DND-41 (cell line): ENCODE measurements at regions not wholly inside any gene's neighbourhood (a gene's known extent, or its start where the extent isn't known, plus 50 kb on each side); places are given as distances from the start of the nearest gene placed in this dataset.

ENCODE experiments used
- ATAC-seq: fragments of 200-7000 bp; cut with Tn5 transposase; 3 replicates; pipeline ENCODE4 v1.9.1; 2021; ENCODE audit warnings: low read depth; ENCODE audit not compliant: insufficient read depth
- DNase-seq: peaks from one replicate; pipeline ENCODE4 v3.0.0-alpha.2; 2020
- H2AFZ ChIP-seq: 2 replicates; pipeline ENCODE4 v1.6.0; 2012; ENCODE audit warnings: low read depth, low read length
- H3K27ac ChIP-seq: 2 replicates; pipeline ENCODE4 v1.5.1; 2012; ENCODE audit warnings: low read length, inconsistent platforms
- H3K27me3 ChIP-seq: fragments of 200-600 bp; sonication (generic); 2 replicates; pipeline ENCODE4 v1.6.0; 2012; ENCODE audit warnings: low read length, mild to moderate bottlenecking, inconsistent platforms; ENCODE audit not compliant: insufficient read depth, poor library complexity
- H3K36me3 ChIP-seq: 2 replicates; pipeline ENCODE4 v1.5.1; 2012; ENCODE audit warnings: low read length, inconsistent platforms; ENCODE audit not compliant: insufficient read depth
- H3K4me1 ChIP-seq: 2 replicates; pipeline ENCODE4 v1.5.1; 2012; ENCODE audit warnings: mild to moderate bottlenecking, low read length; ENCODE audit not compliant: insufficient read depth
- H3K4me2 ChIP-seq: 2 replicates; pipeline ENCODE4 v1.6.0; 2012; ENCODE audit warnings: mild to moderate bottlenecking, moderate library complexity, low read length, inconsistent platforms; ENCODE audit not compliant: insufficient read depth
- H3K4me3 ChIP-seq, 2 experiments: fragments of 200-600 bp in 1 of 2; shearing (Covaris generic) in 1 of 2; 2 replicates each; pipeline ENCODE4 v1.5.1; 2012 to 2016; ENCODE audit warnings: inconsistent platforms in 2 of 2, low read length in 2 of 2, mild to moderate bottlenecking in 2 of 2, low read depth in 1 of 2, moderate library complexity in 1 of 2
- H3K79me2 ChIP-seq: 2 replicates; pipeline ENCODE4 v1.6.0; 2012; ENCODE audit warnings: low read length, inconsistent platforms; ENCODE audit not compliant: insufficient read depth
- H3K9ac ChIP-seq: 2 replicates; pipeline ENCODE4 v1.6.0; 2012; ENCODE audit warnings: low read depth, mild to moderate bottlenecking, inconsistent platforms, low read length, moderate library complexity
- H3K9me3 ChIP-seq: 2 replicates; pipeline ENCODE4 v1.5.1; 2012; ENCODE audit warnings: low read length, moderate library complexity, mild to moderate bottlenecking, inconsistent platforms; ENCODE audit not compliant: insufficient read depth, severe bottlenecking
- H4K20me1 ChIP-seq: 2 replicates; pipeline ENCODE4 v1.6.0; 2012; ENCODE audit warnings: low read length; ENCODE audit not compliant: insufficient read depth
- CTCF ChIP-seq: IDR thresholded peaks from 2 replicates; pipeline ENCODE4 v1.5.1; 2012; ENCODE audit warnings: borderline replicate concordance, low read length, moderate library complexity, mild to moderate bottlenecking; ENCODE audit not compliant: poor library complexity, severe bottlenecking; ENCODE audit errors: extremely low read depth
- EZH2 ChIP-seq: IDR thresholded peaks from 3 replicates; pipeline ENCODE4 v1.6.1; 2012; ENCODE audit warnings: borderline replicate concordance, low read depth, mild to moderate bottlenecking, moderate library complexity, low read length, inconsistent platforms; ENCODE audit not compliant: severe bottlenecking

- no peaks in the 10 kb centered on the region for H4K20me1 ChIP-seq
- no peak for ATAC-seq
- H3K4me2 ChIP-seq: no peak overlapping the region
- no peak overlapping the region for H3K9ac ChIP-seq
- H3K4me3 ChIP-seq: no peak overlapping the region
- no peaks in the 10 kb centered on the region for H3K4me1 ChIP-seq
- no peak overlapping the region for H2AFZ ChIP-seq
- no peak for DNase-seq
- H3K79me2 ChIP-seq: no peaks in the 10 kb centered on the region
- H3K36me3 ChIP-seq: no peaks in the 10 kb centered on the region
- H3K9me3 ChIP-seq: no peaks in the 10 kb centered on the region
- no peak for TF ChIP-seq EZH2
- no peak for TF ChIP-seq CTCF
- no peaks in the 10 kb centered on the region for H3K27me3 ChIP-seq
- no peak overlapping the region for H3K27ac ChIP-seq
These were observed 1087.7 kb upstream of the SEMA6A start for GRCh38 chr5:117662361-117662760.

- H3K4me3 ChIP-seq: no peak overlapping the region
- no peaks in the 10 kb centered on the region for H3K27me3 ChIP-seq
- no peak for TF ChIP-seq EZH2
- no peak for TF ChIP-seq CTCF
- H3K27ac ChIP-seq: no peak overlapping the region
- no peak overlapping the region for H3K4me2 ChIP-seq
- H4K20me1 ChIP-seq: no peaks in the 10 kb centered on the region
- DNase-seq: no peak
- H3K79me2 ChIP-seq: no peaks in the 10 kb centered on the region
- H3K4me1 ChIP-seq: no peaks in the 10 kb centered on the region
- H3K9me3 ChIP-seq: no peaks in the 10 kb centered on the region
- no peak for ATAC-seq
- no peaks in the 10 kb centered on the region for H3K36me3 ChIP-seq
- no peak overlapping the region for H3K9ac ChIP-seq
- H2AFZ ChIP-seq: no peak overlapping the region
These were observed 1082.9 kb upstream of the SEMA6A start for GRCh38 chr5:117657541-117657940.

GRCh38 chr5:117652958-117653280, 1078.3 kb upstream of the SEMA6A start:
- no peaks in the 10 kb centered on the region for H3K36me3 ChIP-seq
- H4K20me1 ChIP-seq: no peaks in the 10 kb centered on the region
- no peak overlapping the region for H3K27ac ChIP-seq
- DNase-seq (no peak), ATAC-seq (no peak)
- H3K27me3 ChIP-seq: no peaks in the 10 kb centered on the region
- H3K9ac ChIP-seq: no peak overlapping the region
- no peak overlapping the region for H2AFZ ChIP-seq
- no peaks in the 10 kb centered on the region for H3K79me2 ChIP-seq
- H3K4me3 ChIP-seq: no peak overlapping the region
- no peak overlapping the region for H3K4me2 ChIP-seq
- no peaks in the 10 kb centered on the region for H3K9me3 ChIP-seq
- no peak for TF ChIP-seq EZH2
- TF ChIP-seq CTCF: no peak
- H3K4me1 ChIP-seq: no peaks in the 10 kb centered on the region
